HPDE6-E6E7 (cell line): ENCODE measurements at regions not wholly inside any gene's neighbourhood (a gene's known extent, or its start where the extent isn't known, plus 50 kb on each side); places are given as distances from the start of the nearest gene placed in this dataset.

Experiments
- DNase-seq: peaks from one replicate; pipeline ENCODE4 v3.0.0; 2011; ENCODE audit warnings: missing footprints; ENCODE audit errors: extremely low spot score

- no peak for DNase-seq
These were observed 283.5 kb downstream of the ARHGAP12 start for GRCh38 chr10:31644931-31645633.

GRCh38 chr10:31642281-31642680, 286.4 kb downstream of the ARHGAP12 start:
- no peak for DNase-seq

DNA sequence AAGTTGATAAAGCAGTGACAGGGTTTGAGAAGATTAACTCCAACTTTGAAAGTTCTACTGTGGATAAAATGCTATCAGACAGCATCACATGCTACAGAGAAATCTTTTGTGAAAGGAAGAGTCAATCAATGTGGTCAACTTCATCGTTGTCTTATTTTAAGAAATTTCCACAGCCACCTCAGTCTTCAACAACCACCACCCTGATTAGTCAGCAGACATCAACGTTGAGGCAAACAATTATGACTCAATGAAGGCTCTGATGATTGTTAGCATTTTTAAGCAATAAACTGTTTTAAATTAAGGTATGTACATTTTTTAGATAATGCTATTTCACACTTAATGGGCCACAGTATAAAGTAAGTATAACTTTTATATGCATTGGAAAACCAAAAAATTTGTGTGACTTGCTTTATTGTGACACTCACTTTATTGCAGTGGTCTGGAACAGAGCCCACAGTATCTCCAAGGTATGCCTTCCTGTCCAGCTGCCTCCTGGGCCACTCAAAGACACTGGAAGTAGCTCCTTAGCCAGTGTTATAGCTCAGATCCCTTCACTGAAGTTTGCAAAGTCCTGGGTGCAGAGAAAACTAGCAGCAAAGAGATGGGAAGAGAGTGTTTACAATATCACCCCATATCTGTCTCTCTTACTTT, 293.1 kb downstream of the ARHGAP12 start:
- no peak for DNase-seq

- DNase-seq, result no peak
These were observed 293.6 kb downstream of the ARHGAP12 start for GRCh38 chr10:31635009-31635408.

DNA sequence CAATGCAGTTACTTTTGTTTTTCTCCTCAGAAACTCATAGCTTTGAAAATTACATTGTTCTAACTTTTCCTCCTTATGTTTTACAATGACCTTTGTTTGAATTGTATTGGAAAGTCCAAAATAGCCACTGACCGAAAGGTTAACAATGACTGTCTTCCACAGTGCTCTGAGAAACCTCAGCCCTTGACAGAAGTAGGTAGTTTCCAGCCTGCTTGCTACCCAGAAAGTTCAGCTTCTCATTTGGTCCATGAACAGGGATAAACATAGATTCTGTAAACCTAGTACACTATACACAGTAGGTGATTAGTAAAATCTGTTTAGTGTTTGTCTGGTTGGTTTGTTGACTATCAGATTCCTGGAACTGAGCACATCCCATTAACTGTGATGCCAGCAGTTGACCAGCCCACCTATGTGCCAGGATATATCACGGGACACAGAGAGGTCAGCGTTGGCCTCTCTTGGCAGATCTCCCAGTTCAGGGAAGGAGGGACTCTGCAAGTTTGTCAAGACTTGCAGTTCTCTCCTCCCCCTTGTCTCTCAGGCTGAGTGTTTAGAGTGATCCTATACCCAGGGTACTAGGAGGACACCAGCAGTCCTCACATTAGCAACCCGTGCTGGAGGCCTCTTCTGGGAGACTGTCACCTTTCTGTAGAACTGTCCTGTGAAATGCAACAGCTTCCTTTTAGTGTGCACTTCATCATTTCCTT, 297.6 kb downstream of the ARHGAP12 start:
- no peak for DNase-seq

- DNase-seq, result no peak
These were observed 303.1 kb downstream of the ARHGAP12 start for GRCh38 chr10:31625566-31625965.

DNA sequence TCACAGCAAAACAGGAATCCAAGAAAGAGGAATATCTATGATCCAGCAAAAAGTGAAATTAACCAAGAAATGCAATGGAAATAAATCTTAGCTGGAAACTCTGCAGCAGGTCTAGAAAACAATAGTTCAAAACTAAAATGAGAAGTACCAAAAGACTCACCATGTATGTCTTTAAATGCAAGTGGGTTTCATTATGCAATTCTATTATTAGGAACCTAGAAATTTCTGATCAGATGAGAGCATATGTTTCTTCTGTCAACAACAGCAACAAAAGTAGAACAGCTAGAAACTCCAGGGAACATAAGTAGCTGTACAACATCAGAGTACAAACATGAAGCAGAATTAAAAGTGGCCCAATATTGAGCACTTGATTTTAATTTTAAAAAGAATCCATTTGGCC, 304.0 kb downstream of the ARHGAP12 start:
- no peak for DNase-seq

- DNase-seq, result no peak
These were observed 304.7 kb downstream of the ARHGAP12 start for GRCh38 chr10:31623947-31624346.

DNA sequence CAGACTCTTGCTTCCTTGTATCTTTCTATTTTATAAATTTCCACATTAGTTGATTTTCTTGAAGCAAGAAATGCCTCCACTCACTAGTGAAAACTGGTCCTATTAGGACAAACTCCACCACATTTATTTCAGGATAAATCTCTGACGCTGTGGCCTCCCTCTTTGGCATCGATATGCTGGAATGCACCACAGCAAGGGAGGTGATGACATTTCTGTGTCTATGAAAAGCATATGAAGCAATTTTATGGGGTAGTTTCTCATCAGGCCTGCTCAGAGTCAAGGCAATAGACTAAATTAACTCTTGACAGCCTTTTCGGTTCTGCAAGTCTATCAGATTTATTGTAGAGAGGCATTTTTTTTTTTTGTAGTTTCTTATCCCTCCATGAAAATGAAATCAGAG, 304.4 kb downstream of the ZEB1 start:
- no peak for DNase-seq

GRCh38 chr10:31622978-31623377, 304.0 kb downstream of the ZEB1 start:
- DNase-seq, result no peak

GRCh38 chr10:31621733-31622132, 302.7 kb downstream of the ZEB1 start:
- no peak for DNase-seq

- DNase-seq, result no peak
These were observed 301.5 kb downstream of the ZEB1 start for GRCh38 chr10:31620226-31621151.

GRCh38 chr10:31619531-31620061, 300.6 kb downstream of the ZEB1 start:
- no peak for DNase-seq

DNA sequence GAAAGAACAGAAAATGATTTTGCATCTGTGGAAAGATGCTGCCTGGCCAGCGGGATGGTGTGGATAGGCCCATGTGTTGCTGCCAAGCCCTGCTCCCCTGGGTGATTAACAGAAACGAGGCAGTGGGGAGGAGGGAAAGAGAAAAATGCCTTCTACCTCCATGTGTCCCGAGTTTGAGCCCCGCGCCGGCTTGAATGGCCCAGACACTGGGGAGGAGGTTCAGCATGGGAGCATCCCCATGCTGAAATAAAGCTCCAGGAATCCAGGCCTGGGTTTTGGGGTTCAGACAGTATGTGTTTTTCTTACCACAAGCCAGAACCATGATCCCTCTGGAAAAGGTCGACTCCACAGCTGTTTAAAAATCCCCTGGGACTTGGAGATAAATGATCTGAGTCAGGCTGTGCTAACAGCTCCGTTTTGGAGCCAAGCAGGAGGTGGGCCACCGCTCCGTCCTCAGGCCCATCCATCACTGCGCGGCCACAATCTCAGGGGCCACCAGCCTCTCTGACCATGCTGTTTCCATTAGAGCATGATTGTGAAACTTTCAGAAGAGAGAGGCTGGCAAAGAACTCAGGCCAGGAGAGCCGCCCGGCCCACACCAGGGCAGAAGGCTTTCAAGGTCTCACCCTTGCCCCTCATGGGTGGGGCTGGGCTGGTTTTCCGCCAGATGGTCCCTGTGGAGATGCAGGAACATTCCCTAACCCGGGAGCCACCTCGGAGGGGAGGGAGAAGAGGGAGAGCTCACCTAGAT, 299.7 kb downstream of the ZEB1 start:
- DNase-seq, result no peak

DNA sequence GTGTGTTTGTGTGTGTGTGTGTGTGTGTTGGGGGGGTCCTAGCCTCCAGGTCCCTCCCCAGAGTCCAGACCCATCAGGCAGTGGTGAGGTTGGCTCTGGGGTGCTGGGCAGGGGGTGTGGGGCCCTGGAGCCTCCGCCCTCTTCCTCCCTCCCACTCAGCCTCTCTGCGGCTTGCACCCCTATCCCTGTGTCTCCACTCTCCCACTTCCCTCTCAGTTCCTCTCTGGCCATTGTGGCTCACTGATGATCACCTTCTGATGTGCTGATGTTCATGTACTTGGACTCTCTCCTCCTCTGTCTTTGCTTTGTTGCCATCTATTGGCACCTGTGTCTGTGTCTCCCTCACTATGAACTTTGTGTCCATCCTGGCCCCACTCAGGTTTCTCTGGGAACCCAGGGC, 298.7 kb downstream of the ZEB1 start:
- no peak for DNase-seq

DNA sequence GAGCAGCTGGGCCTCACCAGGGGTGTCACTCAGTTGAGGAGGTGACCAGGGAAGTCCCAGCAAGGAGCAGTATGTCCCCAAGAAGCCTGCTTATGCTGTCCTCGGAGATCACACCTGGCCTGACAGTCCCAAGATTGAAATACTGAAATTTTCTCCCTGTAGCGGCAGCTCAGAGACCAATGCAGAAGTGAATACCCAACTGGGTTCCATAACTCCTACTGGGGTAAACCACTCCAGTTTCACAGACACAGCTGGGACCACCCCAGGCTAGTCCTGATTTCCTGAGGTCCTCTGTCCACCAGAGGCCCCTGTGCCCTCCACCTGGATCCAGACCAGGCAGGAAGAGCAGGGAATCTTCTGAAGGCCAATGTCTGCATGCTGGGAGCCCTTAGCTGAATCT, 298.1 kb downstream of the ZEB1 start:
- no peak for DNase-seq

DNA sequence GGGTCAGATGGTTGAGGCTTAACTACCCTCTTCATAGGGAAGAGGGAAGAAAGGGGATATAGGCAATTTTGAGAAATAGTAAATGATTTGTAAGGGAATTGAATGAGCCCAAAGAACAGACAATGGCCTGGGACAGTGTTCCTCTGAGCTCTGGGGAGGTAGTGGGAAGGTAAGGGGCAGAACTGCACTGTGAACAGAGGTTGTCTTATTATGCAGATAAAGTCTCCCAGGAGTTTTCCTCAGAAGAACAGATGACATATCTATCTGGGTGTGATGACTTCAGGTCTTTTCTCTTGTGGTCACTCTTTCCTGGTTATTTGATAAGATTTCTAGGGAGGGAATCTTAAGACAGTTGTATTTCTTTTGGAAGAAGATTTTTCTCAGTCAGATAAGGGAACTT, 296.1 kb downstream of the ZEB1 start:
- DNase-seq, result no peak

DNA sequence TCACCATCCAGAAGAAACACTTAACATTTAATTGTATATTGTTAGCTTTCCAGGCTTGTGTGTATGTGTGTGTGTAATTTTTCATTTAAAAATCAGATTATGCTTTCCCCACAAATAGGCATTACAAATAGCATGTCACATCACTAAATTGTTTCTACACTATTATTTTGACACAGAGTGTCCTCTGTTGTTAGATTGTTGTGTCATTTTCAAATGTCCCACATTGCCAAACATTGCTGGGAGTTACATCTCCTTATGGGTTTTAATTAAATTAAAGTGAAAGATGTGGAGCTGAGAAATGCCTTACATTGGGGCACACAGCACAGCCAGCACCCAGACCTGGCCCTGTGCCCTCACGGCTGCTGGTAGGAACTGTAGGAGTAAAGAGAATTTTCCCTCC, 295.6 kb downstream of the ZEB1 start:
- DNase-seq, result no peak

GRCh38 chr10:31612082-31612481, 293.1 kb downstream of the ZEB1 start:
- DNase-seq, result no peak

GRCh38 chr10:31611161-31611560, 292.1 kb downstream of the ZEB1 start:
- no peak for DNase-seq

DNA sequence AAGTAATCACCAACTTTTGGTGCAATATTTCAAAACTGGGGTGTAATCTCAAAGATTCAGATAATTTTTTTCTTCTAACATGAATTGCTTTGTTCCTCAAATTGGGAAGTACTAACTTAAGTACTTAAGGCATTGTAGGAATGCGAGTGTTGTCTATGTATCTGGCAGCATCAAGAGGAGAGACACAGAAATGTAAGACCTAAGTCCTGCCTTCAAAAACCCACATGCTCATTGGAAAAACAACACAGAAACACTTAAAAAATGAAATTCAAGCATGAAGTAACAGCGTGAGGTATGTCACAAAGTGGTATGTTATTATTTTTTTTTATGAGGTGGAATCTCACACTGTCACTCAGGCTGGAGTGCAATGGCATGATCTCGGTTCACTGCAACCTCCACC, 288.5 kb downstream of the ZEB1 start:
- no peak for DNase-seq
